Fibroblast of lung (primary cell): ENCODE measurements at regions not wholly inside any gene's neighbourhood (a gene's known extent, or its start where the extent isn't known, plus 50 kb on each side); places are given as distances from the start of the nearest gene placed in this dataset.

Source experiments
- CTCF ChIP-seq, 2 donors: IDR thresholded peaks in 1 of 2; conservative IDR thresholded peaks in 1 of 2; 1 replicate in 1 of 2; 2 replicates in 1 of 2; pipeline ENCODE4 v1.5.1; 2011 to 2012; ENCODE audit warnings: low read length in 2 of 2, control low read depth in 1 of 2, inconsistent platforms in 1 of 2, low read depth in 1 of 2, mild to moderate bottlenecking in 1 of 2
- EZH2 ChIP-seq: IDR thresholded peaks from 2 replicates; pipeline ENCODE4 v1.5.1; 2012; ENCODE audit warnings: low read length, control low read depth, mild to moderate bottlenecking; ENCODE audit errors: missing control alignments

- TF ChIP-seq EZH2 (no peak), CTCF (conservative IDR thresholded peaks at IDR 0.05 in 1 of 2, IDR thresholded peaks at IDR 0.05 in 1 of 2; ENCODE audit: low read depth in 1 of 2, low read length in 2 of 2) (peak; percentile 70 to 88)
Observed at GRCh38 chr13:26946684-26947343, 186.2 kb upstream of the GPR12 start.
